GM19467 (cell line): ENCODE measurements at regions not wholly inside any gene's neighbourhood (a gene's known extent, or its start where the extent isn't known, plus 50 kb on each side); places are given as distances from the start of the nearest gene placed in this dataset.

Experiments
- ATAC-seq: cut with Tn5 transposase; IDR thresholded peaks from one replicate; pipeline ENCODE4 v1.9.1; 2021; ENCODE audit warnings: mild to moderate bottlenecking, moderate library complexity; ENCODE audit not compliant: unreplicated experiment

- ATAC-seq = no peak
Measured at GRCh38 chr17:77688369-77688768, 270.1 kb upstream of the TNRC6C start.

- no peak for ATAC-seq
Measured at GRCh38 chr17:77690271-77691161, 268.0 kb upstream of the TNRC6C start.

GRCh38 chr17:77691216-77692085 lies 267.1 kb upstream of the TNRC6C start:
- no peak for ATAC-seq

GRCh38 chr17:77692571-77693161 lies 265.8 kb upstream of the TNRC6C start:
- no peak for ATAC-seq

GRCh38 chr17:77693301-77693700 lies 265.2 kb upstream of the TNRC6C start:
- no peak for ATAC-seq

GRCh38 chr17:77693776-77694175 lies 264.7 kb upstream of the TNRC6C start:
- no peak for ATAC-seq

GRCh38 chr17:77694391-77695363 lies 263.8 kb upstream of the TNRC6C start:
- no peak for ATAC-seq

GRCh38 chr17:77695386-77695785 lies 263.1 kb upstream of the TNRC6C start:
- no peak for ATAC-seq

GRCh38 chr17:77696151-77696720 lies 262.3 kb upstream of the TNRC6C start:
- no peak for ATAC-seq

- no peak for ATAC-seq
Measured at GRCh38 chr17:77696721-77697460, 261.6 kb upstream of the TNRC6C start.

- ATAC-seq = no peak
Measured at GRCh38 chr17:77697480-77698400, 260.8 kb upstream of the TNRC6C start.

- no peak for ATAC-seq
Measured at GRCh38 chr17:77698903-77699623, 259.4 kb upstream of the TNRC6C start.

- ATAC-seq = no peak
Measured at GRCh38 chr17:77700165-77700881, 258.2 kb upstream of the TNRC6C start.

GRCh38 chr17:77701996-77702395 lies 256.5 kb upstream of the TNRC6C start:
- no peak for ATAC-seq

- ATAC-seq = no peak
Measured at GRCh38 chr17:77704048-77704815, 254.3 kb upstream of the TNRC6C start.

GRCh38 chr17:77706938-77707337 lies 251.6 kb upstream of the TNRC6C start:
- no peak for ATAC-seq
